HG02884 (cell line): ENCODE measurements at regions not wholly inside any gene's neighbourhood (a gene's known extent, or its start where the extent isn't known, plus 50 kb on each side); places are given as distances from the start of the nearest gene placed in this dataset.

Experiments
- ATAC-seq: cut with Tn5 transposase; IDR thresholded peaks from one replicate; pipeline ENCODE4 v1.9.1; 2021; ENCODE audit warnings: mild to moderate bottlenecking, moderate library complexity; ENCODE audit not compliant: unreplicated experiment

DNA sequence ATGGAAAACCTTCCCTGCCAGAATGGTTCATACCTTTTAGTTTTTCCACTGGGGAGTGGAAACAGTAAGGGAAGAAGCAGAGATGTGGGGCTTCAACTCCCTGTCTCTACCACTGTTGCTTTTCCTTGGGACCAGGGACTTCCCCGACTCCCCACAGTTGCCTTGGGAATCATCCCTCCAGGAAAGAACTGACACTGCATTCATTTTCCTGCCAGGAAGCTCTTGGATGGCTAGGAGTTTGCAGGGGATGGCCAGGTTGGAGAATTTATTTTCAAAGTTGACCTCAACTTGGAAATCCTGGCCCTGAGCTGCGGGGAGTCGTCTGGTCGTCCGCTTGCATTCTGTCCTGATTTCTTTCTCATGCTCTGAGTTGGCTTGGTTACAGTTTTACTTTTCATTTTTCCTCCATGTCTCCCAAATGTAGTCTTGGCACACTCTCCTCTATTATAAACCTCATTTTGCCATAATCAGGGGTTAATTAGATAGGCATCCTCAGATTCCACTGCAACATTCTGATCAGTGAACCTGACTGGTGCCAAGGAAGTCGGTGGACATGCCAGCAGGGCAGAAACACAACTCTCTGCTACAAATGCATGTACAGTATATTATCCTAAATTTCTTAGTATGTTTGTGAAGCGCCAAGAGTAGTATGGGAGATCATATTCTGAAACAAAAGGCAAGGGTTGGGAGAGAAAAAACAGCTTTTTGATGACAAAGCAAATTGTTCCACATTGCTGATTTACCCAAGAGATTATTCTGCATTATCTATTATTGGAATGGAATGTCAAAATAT lies 220.5 kb upstream of the XYLT1 start:
- no peak for ATAC-seq

DNA sequence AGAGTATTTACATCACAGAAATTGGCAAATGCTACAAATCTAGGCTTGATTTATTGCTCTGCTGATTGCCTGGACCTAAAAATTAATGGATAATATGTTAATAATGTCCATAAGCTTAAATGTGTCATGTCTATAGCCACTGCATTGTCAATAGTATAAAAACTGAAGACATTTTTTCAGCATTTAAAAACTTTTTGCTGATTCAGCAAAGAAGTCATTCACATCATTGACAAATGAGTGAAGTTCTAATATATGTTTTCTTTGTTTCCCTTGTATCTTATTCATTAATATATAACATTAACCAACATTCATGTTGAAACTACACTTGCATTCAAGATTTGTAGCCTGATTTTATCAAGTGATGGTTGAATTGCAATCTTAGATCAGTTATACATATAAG lies 214.7 kb upstream of the XYLT1 start:
- no peak for ATAC-seq

DNA sequence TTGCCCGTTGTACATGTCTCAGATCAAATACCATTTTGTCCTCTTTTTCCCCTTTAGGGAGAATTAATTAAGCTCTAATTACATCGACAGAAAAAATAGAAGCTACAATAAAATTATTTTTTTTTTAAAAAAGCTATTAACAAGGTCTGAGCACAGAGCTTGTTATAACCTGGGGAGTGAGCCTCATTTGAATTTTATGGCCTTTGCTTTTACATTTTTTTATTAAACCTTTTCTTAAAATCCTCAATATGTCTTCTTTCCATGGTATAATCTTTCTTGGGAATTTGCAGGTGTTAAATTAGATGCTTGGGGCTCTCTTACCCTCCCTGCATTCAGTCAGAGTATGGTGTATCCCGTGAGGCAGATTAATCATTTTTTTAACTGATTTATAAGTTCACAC lies 212.5 kb upstream of the XYLT1 start:
- ATAC-seq, result no peak

DNA sequence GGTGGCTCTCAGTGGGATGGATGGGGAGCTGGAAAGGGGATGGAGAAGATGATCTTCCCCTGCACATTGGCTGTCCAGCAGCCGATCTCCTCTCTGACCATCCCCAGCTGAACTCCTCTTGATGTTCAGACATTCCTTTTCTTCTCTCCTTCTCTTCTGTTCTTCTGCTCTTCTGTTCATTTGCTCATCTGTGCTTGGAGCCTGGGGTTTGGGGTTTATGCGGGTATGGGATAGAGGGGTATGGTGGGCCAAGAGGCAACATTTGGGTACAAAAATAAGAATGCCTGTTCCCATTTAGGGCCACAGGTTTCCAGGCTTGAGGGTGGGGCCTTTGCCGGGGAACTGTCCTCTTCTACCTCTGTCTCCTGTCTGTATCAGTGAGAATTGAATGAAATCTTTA lies 205.4 kb upstream of the XYLT1 start:
- no peak for ATAC-seq

DNA sequence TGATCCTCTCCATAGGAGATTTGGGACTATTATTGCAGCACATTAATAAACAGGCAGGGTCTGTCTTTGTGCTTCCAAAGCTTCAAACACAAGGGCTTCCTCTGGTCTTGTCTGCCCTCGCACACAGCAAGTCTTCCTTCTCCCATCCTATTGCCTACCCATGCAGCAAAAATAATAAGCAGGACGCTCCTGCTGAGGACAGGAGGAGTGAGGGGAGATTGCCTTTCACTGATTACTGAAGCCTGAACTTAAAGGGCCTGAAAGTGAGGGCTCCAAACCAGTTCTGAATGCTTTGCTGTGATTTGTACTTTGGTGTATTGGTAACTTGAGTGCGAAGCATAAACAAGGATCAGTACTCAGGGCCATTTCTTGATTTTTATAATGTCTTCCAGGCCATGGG lies 197.6 kb upstream of the XYLT1 start:
- ATAC-seq, result no peak

DNA sequence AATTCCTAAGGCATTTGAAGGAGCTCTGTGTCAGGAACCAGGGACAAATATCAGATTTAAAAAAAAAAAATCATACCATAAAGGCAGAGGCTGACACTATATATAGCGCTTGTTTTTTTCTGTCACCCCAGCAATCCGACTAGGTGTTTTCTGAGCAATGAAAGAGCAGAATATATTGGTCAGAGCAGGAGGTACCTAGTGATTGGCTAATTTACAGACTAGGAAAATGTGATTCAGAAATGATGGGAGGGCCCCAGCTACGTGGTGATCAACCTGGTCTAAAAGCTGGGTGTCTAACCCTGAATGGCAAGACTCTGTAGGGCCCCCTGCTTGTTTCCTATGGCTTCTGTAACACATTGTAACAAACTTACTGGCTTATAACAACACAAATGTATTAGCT lies 195.5 kb upstream of the XYLT1 start:
- no peak for ATAC-seq

DNA sequence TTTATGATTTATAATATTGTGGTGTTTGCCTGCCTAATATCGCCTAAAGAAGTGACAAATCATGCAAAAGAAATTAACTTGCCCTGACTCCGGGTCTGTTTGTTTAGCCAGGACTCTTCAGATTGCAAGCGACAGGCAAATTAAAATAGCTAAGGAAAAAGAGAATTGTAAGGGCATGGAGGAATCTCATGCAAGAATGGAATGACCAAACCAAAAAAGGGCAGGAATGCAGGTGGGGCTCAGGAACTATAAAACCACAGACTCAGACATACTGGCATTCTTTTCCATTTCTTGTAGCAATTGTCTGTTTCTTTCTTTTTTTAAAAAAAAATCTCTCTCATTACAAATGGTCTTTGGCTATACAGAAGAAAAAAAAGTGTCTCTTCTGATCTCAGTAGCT lies 188.1 kb upstream of the XYLT1 start:
- no peak for ATAC-seq

DNA sequence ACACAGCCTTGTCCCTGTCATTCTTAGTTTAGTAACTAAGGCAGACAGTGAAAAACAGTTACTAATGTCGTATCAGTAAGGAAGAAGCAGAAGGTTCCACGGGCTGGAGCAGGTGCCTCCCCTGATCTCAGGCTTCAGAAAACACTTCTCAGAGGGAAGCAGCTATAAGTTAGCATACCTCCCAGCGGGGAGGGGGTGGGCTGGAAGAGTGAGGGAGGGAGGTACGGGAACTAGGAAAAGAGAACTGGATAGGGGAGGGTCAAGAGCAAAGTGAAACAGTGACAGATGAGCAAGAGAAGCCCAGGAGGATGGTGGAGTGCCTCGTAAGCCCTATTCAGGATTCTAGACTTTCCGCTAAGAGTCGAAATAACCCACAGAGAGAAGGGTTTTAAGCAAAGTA lies 186.3 kb upstream of the XYLT1 start:
- ATAC-seq, result no peak

DNA sequence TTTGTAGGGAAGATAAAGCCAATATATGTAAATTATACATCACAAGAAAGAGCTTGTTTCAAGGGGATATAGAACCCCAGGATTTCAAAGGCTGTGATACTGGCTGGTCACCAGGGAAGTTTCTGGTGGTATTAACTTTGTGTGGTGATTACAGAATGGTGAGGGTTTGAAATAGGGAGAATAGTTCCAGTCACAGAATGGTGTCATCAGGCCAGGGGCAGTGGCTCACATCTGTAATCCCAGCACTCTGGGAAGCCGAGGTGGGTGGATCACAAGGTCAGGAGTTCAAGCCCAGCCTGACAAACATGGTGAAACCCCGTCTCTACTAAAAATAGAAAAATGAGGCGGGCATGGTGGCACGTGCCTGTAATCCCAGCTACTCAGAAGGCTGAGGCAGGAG lies 183.8 kb upstream of the XYLT1 start:
- no peak for ATAC-seq

DNA sequence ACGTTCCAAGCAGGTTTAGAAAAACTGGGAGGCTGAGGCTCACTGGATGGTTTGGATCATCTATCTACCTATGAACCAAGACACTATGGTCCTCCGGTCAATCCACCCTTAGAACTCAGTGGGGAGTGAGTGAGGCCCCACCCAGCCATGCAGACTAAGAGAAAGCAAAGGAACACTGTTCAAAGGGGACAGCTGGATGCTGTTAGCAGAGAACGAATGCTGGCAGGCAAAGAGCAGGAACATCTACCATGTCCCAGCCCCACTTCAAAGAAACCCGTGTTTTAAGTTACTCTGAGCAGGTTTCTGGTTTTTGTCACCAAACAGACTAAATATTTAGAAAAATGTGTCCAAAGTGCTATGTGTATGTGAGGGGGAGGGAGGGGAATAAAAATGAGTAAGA lies 183.4 kb upstream of the XYLT1 start:
- ATAC-seq, result no peak

DNA sequence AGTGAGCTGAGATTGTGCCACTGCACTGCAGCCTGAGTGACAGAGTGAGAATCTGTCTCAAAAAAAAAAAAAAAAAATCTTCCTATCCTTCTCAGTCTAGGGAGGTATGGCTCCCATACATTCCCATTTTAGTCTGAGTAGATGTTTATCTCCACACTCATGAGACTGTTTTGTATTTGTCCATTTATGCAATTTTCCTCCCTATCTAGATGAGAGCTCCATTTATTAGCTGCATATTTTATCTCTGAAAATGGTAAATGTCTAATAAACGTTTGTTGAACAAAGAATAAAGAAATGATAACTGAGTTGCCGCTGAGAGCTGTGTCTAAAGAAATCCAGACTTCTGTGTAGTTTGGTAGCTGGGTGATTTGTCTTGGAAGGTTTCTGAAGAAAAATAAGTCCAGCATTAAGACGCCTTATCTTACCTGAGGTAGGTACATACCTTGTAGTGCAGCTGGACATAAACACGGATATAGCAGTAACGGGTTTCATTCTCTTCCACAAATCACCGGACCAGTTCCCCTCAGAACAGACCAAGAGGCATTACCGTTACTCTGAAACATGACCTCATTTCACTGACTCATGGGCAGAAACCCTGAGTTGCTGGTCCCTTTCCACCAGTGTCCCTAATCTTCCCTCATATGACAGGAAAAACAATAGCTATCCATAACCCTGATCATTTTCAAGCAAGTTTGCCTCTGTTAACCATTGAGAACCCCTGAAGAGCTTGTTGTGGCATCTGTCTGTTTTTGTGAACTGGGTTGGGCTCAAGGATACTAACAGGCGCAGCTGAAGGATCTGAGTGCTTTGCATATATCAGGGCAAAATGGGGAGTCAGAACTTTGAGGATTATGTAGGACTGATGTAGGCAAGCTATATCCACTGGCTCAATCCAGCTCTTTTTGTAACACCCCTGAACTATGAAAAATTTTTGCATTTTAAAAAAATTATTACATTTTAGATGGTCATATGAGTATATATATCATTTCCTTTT lies 177.4 kb upstream of the XYLT1 start:
- ATAC-seq, result no peak

DNA sequence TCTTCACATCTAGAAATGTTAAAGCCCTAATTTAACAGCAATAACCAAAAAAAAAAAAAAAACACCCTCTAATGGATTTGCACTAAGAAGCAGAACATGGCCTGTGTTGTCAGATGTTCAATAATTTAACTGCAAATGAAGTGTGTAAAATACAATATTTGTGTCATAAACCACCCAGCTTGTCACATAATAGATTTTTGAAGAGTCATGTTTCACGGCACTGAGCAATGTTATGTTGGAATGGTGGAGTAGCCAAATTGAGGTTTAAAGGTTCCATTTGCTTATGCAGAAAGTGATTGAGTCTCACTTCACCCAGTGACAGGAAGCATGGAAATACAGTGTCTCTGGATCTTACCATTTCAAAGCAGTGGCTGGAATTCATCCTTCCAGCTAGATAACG lies 173.2 kb upstream of the XYLT1 start:
- ATAC-seq, result no peak

DNA sequence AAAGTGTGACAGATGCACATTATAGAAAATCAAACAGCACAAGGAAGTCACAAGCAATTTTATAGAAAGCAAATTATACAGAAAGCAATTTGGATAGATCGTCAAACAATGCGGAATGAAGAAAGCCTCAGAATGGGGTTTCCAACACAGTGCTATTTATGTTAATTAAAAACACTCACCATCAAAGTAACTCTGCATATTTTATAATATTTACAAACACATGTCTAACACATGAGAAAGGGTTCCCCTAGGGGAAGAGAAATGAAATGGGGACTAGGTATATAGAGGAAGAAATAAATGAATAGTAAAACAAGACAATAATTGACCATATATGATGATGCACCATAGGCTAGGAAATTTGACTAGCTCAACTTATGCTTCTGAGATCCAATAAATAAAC lies 171.2 kb upstream of the XYLT1 start:
- no peak for ATAC-seq

DNA sequence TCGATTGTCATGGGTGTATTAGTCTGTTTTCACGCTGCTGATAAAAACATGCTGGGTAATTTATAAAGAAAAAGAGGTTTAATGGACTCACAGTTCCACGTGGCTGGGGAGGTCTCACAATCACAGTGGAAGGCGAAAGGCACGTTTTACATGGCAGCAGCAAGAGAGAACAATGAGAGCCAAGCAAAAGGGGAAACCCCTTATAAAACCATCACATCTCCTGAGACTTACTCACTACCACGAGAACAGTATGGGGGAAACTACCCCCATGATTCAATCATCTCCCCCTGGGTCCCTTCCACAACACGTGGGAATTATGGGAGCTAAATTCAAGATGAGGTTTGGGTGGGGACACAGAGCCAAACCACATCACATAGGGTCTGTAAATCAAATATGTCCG lies 167.4 kb upstream of the XYLT1 start:
- ATAC-seq, result no peak

DNA sequence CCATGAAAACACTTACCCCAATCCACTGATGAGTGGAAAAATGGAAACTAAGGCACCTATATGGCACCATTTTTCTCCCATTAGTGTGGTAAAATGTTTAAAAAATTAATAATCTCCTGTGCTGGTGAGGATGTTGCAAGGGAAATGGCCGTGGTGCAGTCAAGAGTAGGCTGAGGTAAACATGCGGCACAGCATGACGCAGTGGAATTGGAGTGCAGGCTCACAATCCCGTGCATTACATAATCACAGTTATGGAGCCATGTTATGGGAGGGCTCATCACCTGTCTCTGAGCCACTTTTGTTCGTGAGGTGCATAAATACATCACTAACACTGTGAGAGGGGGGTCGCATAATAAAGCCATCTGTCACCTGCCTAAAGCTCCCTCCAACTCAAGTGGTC lies 164.4 kb upstream of the XYLT1 start:
- no peak for ATAC-seq

DNA sequence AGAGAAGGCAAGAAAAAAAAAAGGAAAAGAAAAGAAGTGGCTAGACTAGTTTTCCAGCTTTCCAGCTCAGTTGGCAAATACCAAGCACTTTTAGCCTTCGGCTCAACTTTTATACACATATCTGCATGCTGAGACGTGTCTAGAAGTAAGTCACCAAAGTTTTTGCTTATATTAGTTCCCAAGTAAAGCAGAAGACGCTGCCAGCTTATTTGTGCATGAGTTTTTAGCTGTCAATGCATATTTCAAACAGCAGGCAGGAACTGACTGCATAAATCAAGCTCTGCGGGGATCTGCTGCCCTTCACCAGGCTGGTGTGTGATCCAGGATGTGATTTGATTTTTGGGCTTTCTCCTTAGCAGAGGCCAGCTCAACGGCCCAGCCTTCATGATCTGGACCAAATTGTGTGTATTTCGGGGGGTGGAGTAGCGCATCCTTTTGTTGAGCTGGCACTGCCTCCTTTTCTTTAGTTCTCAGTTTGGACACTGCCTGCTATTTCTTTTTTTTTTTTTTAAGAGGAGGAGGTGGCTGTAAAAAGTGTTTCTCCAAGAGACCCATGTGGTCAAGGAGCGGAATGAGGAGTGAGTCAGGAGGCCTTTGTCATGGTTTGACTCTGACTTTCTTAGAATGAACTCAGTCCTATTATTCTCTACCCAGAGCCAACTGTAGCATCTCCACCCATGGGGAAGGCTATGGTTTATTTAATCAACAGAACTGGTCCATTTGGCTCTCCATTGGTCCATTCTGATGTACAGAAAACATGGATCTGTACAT lies 162.6 kb upstream of the XYLT1 start:
- no peak for ATAC-seq

DNA sequence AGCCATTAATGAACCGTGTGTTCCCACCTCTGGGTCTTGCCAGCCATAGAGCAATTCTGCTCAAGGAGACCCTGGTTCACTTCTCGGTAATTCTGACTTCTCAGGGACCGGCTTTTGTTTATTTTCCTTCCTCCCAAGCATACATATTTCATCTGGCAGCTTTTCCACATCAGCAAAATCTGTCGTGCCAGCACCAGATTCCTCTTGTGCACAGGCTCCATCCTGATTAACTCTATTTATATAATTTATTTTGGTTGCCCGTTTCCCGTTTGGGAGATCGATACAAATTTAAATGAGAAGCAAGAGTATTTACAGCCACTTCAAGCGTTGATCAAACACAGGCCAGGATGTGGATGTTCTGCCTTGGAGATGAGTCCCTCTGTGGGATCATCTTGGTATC lies 161.9 kb upstream of the XYLT1 start:
- no peak for ATAC-seq

DNA sequence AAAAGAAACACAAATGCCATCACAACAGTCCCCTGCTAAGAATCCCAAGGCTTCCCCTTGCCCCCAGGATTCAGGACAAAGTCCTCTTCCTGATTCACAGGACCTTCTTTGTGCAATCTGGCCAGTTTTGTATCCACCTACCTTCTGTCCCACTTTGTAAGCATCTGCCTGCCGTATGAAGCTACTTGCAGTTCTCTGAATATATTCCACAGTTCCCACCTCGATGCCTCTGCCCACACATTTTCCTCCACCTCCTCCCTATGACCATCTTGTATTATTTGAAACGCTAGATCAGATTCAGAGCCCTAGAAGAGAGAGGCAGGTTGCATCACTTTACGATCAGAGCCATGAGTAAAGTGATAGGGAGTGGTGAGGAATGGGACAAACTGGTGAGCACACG lies 159.2 kb upstream of the XYLT1 start:
- ATAC-seq, result no peak

DNA sequence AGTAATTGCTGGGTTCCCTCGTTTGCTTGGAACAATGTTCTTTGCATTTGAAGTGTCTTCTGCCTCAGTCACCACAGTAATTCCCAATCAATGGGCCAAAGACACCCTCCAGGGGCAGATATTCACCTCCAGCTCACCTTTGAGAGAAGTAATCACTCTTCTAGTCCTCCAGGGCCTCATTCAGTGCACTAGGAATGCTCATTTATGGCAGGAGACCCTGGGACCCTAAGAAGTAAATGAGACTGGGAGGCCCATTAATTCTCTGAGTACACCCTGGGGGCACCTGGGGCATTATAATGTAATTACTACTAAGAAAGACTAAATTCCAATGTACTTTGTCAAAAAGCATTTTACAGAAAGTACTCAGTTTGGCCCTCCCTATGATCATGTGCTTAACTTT lies 158.2 kb upstream of the XYLT1 start:
- no peak for ATAC-seq

DNA sequence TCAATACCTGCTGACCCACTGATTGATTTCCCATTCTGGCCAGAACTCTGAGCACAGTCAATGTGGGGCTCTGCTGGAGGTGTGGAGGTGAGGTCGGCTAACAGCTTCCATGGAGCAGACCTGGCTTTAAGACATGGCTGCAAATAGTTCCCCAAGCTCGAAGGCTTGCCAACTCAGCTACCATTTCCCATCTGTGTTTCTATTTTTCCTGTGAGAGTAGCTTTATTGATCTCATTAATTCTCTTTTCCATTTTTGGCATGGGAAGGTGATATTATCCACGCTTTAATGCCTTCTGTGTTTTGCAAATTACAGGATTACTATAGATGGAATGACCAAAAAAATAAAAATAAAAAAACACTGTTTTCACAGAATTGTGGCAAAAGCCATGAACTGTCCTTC lies 151.6 kb upstream of the XYLT1 start:
- no peak for ATAC-seq

DNA sequence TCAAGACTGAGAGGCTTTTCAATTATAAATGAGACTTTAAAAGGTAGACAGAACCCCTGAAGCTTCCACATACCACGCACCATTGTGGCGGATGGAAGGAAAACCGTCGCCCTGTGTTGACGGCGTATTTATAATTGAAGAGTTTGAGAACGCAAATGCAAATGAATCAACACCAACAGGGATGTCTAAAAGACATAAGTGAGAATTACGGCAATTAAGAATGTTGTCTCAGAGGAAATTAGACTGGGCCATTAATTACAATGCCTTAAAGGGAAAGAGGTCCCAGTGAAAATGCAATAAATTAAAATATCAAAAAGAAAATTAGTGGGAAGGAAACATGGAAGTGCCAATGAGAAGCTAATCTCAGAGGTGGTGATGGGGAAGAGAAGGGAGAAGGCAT lies 148.5 kb upstream of the XYLT1 start:
- no peak for ATAC-seq
